CD4-positive, alpha-beta T cell treated with Interleukin-4 for 1 hour (primary cell): ENCODE measurements at regions not wholly inside any gene's neighbourhood (a gene's known extent, or its start where the extent isn't known, plus 50 kb on each side); places are given as distances from the start of the nearest gene placed in this dataset.

Experiments
- DNase-seq, 2 donors: peaks; one replicate each; pipeline ENCODE4 v3.0.0-alpha.2; 2020 to 2022

DNA sequence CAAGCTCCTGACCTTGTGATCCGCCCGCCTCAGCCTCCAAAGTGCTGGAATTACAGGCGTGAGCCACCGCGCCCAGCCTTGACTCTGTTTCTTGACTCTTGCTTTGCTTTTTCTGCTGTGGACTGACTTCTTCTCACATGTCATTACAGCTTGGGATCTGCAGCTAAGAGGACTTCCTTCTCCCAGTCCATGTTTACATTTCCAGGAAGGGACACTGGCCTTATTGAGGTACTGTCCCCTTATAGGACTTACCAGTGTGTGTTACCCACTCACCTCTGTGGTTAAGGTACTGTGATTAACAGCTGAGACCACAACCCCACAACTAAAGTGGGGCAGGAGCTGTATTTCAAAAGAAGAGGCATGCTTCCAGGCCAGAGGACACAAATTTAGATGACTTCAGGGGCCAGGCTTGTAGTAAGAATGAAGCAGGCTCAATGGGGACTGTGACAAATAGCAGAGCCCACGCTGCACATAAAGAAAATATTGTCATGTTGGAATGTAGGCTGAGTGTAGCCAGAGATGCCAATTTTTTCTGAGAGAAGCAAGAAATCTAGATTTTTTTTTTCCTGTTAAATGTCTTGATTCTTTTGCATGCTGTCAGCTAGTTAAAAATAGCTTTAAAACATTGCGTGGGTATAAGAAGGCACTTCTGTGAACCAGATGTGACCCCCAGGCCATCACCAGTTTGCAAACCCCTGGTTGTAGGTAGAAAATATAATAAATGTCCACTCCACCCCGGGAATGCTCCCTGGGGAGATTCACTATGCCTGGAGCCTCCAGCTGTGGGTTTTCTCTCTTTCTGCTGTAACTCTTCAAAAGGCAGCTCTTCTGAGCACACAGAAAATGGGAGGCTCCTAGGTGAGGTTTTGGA, 75.0 kb downstream of the PTPDC1 start:
- DNase-seq = no peak

DNA sequence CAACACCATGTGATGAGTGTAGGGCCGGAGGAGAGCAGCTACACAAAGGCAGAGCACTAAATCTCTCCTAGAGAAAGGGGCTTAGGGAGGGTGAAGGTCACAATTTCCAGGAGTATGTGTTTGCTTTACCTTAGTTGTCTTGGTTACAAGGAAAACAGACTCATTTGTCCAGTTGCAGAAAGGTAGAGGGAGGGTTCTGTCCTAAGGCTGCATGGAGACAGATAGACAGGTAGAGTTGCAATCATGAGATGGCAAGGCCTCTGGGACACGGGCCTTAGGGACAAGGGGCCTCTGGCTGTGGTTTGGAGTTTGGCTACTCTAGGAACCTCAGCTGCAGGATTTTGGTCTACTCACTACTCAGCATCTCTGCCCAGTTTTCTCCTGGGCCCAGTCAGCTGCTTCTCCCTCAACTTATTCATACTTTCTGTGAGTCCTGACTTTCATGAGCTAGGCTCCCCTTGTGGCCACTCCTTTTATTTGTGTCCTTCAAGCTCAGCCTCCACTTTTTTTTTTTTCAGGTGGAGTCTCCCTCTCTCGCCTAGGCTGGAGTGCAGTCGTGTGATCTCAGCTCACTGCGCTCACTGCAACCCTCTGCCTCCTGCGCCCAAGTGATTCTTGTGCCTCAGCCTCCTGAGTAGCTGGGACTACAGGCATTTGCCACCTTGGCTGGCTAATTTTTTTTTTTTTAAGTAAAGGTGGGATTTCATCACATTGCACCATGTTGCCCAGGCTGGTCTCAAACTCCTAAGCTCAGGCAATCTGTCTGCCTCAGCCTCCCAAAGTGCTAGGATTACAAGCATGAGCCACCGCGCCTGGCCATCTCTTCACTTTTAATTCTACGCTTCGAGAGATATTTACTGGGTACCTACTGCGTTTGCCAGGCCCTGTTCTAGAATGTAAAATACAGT, 76.6 kb downstream of the PTPDC1 start:
- no peak for DNase-seq

DNA sequence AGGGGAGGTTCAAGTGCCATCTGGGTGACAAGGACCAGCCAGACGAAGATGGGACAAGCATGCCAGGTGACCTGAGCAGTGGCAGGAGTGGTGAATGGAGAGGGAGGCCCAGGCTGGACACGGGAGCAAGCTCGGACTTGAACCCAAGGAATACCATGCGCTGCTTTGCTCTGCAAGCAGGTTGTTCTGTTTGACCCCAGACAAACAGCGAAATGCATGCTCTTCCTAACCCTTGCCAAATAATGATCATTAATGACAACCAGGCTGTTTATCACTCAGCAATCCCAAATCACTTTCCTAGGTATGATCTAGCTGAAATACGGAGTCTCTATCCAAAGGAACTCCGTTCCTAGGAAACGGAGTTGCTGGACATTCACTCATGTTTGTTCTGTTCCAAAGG, 77.4 kb downstream of the PTPDC1 start:
- no peak for DNase-seq

DNA sequence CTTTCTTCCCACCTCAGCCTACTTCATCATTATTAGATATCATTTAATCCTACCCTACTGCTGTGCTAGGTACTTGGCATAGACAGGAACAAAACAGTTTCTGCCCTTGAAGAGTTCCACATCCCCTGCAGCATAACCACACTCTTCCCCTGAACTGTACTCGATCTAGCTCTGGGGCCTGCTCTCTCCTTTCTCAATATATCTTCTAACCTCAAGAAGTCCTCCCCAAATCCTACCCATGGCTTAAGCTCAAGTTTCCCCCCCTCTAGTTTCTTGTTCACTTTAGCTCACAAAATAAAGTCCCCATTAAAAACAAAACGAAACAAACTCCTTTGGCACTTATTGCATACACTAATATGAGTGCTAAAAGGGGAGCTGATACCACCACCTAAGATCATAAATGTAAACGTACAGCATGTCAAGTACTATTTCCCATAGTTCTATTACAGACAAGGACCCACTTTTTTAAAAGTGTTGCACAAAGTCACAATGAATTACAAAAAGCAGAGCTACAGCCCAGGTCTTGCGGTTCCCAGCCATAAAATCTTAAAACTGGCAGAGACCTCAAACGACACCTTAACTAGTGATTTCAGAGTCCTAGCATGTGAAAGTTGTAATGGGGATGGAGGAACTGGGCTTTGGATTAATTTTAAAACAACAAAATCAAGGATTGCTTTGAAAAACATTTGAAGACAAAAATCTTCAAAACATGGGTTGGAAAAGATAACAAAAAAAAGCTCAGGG, 80.7 kb downstream of the PTPDC1 start:
- no peak for DNase-seq

DNA sequence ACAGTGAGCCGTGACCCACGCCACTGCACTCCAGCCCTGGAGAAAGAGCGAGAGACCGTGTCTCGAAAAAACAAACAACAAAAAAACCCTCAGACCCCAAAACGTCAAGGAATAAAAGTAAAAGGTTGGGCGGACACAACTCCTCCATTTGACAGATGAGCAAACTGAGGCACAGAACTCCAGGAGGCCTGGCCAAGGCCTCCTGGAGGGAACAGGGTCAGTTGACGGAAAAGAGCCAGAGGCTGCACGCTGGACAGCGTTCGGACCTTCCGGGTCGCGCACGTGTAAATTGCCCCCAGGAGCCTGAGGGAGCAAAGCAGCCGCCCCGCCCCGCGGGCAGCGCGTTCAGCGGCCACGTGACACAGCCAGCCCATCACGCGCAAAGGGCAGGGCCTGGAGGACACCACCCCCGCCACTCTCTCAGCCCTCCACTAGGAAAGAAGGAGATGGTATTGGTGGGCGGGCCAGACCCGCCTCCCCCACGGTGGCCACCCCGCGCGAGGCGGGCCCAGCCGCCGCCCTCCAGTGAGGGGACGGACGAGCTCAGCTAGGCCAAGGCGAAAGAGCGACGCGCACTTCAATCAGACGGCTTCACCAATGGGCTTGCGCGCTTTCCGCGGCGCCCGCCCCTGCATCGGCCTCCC, 81.5 kb downstream of the PTPDC1 start:
- peak; percentile 98 to 99 for DNase-seq

DNA sequence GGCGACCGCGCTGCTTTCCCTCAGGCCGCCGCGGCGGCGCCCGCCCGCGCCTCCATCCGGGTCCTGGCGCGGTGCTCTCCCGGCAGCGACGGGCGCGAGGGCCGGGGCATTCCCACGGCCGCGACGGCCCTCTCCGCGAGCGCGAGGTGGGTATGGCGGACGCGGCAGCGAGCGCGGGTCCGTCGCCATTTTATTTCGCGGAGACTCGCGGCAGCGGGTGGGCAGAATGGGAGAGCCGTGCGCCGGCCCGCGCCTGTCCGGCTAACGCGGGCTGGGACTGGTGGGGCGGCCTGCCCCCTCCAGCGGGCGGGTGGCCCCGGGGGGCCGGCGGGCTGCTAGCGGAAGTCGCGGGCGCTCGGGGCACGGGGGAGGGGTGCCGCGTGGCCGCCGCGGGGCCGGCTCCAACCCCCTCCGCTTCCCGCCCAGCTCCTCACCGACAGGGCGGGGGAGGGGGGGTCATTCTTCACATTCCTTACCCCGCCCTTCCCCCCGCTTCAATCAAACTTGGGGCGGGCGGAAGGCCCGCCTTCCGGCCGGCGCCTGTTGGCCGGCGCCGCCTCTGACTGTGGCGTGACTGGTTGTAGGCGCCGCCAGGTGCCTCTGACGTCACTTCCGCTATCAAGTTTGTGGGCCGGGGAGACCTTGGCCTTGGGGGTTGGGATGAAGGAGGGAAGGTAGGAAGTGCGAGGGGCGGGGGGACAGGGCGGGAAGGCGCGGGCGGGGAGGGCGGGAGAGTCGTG, 82.1 kb downstream of the PTPDC1 start:
- peak; percentile 96 to 97 for DNase-seq

DNA sequence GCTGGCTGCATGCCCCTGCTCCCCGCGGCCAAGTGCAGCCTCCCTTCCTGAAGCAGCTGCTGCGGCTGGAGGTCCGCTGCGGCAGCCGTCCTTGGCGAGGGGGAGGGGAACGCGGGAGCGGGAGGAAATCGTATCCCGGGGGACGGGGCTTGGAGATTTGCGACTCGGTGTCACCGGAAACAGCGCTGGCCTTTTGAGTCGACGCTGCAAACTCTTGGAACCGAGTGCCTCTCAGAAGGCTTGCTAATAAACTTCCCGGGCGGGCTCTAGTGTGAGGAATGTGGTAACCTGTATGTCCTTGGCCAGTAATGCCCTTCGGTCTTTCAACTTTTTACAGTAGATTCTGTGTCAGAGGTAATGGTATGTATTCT, 82.7 kb downstream of the PTPDC1 start:
- no peak for DNase-seq

DNA sequence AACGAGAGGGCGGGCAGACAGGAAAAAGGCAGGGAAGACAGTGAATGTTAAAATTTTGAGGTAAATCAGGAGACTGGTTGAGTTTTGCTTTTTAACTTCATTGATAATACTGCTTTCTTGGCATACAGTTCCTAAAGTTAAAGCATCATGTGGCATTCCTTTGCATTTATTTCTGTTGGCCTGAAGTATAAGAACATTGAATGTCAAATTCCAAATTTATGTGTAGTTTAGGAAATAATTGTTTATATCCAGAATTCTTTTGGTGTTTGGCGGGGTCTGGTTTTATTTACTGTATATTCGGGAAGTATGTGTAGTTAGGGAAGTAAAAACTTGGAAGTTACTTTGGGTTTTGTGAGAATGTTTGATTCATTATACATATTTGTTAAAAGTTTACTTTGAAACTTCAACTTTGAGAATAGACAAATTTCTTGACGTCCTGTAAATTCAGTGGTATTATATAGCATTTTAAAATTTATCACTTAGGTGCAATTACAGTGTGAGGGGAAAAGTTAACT, 83.2 kb downstream of the PTPDC1 start:
- DNase-seq = no peak

DNA sequence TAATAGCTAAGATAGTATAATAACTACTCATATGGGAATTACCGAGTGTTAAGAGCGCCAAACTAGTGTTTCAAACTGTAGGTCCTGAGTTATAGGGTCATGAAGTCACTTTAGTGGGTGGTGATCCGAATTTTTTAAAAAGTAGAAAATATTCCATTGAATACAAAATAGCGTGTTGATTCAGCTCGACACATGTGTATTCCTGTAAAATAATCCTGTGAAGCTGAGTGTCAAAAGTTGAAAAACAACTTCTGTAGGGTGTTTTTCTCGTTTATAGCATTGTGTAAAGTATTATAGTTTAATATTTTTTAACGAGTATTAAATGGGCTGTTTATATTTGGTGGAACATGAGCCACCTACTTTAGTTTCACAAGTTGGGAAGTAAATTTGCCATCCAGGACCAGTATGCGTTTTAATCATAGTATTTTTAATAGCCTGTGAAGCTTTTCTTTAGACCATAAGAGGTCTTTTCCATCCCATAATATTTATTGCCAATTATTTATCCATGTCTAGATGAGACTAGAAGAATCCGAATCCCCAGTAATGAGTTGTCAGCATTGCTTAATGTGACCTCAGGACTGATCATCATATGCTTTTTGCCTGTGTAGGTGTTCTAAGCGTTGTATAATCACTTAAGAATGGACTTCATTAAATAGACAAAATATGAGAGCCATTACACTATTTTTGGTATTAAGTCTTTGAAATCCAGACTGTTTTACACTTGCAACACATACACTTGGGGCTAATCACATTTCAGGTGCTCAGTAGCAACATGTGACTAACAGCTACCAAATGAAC, 84.1 kb downstream of the PTPDC1 start:
- no peak for DNase-seq

DNA sequence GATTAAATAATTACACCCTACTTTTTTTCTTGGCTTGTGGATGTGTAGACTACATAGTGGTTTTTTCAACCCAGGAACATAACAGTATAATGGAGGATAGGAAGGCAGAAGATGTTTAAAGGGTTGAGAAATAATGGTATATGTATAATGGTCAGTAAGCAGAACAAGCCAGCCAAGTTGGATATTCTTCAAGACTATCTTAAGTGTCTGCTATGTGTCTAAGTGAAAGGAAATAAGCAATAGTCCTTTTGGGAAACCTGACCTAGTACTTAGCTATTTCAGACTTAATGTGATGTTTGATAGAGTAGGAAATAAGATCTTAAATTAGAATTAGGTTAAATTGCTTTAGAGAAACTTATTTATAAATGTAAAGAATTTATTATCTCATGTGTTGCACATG, 85.7 kb downstream of the PTPDC1 start:
- no peak for DNase-seq

DNA sequence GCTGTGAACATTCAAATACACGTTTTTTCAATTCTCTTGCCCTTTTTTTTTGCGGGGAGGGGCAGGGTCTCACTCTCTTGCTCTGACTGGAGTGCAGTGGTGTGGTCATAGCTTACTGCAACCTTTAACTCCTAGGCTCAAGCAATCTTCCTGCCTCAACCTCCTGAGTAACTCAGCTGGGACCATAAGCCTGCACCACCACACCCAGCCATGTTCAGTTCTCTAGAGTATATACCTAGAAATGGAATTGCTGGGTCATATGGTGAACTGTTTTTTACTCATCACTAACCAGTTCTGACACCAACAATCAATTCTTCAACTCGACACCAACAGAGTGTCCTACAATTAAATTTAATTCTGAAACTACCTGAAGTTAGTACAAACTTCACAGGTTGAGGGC, 85.5 kb upstream of the ZNF169 start:
- no peak for DNase-seq

DNA sequence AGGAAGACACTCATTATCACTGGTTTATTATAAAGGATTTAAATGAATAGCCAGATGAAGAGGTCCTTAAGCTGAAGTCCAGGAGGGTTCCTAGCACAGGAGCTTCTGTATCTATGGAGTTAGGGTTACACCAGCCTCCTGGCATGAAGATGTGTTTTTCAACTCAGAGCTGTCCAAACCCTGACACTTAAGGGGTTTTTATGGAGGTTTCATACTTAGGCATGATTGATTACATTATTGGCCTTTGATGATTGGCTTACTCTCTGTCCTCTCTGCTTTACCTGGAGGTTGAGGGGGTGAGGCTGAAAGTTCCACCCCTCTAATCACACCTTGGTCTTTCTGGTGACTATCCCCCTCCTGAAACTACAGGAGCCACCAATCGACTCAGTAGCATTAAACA, 84.9 kb upstream of the ZNF169 start:
- no peak for DNase-seq

DNA sequence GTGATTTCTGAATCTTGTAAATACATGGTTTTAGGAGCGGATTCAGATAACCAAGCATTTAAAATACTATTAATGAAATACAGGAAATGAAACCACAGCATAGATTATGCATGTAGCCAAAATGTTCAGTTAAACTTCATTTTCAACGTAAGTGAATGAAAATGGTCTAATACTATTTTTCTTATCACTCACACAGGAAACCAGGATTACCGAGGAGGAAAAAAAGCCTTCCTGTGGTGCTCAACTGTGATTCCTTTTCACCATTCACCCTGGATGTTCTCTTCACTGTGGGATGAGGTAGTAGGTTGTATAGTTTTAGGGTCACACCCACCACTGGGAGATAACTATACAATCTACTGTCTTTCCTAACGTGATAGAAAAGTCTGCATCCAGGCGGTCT, 83.4 kb upstream of the ZNF169 start:
- no peak for DNase-seq

DNA sequence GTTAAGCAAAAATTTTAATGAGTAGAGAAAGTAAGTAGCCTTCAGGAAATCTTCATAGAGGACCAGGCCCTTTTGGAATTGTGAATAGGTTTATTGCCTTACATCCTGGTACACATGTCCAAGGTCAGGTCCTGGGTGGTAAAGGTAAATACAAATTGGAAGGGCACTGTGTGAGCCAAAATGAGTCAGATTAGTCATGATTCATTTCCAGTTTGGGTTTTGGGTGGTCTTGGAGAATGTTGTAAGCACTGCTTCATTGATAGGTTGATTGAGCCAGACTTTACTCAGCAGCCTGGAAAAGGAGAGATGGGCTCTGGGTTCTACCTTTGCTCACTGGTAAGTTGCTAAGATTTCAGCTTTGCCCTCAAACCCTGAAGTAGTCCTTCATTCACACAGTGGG, 82.5 kb upstream of the ZNF169 start:
- no peak for DNase-seq

DNA sequence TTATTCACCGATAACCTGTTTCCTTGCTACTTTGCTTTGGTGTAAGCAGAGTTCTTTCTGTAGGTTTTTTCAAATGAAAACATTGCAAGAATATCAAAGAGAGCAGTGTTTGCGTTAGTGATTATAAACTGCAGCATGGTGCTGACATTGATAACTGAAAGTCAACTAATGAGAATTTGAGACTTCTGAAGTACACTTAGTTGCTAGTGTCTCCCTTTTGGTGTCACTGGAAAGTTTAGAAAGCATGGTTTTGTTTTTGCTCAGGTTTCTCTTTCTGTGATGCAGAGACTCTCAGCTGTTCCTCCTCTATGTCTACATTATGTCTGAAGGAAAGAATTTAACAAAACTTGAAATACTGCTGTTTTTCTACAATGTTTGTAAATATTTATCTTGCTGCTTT, 80.2 kb upstream of the ZNF169 start:
- no peak for DNase-seq

DNA sequence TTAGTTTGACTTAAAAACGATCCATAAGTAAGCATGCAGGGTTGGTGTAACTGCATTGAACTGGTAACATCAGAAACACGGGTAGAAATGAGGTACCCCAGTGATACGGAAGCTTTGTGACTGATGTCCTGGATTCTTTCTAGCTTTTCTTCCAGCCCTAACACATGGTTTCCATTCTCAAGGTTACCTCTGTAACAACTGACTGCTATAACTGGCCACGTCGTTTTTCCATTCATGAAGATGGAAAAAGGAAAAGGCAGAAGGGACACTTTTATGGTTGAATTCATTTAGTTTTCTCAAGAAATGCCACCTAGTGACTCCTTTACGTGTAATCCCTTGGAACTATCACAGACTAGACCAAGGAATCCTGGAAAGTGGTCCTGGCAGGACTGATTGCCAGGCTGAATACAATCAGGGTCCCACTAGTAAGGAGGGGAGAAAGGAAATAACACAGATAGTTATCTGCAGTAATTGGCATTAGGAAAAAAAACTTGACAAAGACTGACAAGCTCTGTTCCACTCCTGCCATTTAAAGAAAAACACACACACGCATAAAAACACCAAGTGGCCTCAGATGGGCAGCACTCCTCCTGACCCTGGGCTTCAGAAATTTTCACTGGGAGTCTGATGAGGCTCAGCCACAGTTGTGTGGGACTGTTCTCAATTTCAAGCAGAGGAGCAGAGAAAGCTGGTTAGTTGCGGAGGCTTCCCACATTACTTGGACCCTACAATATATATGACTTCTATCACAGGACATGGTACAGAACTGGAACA, 77.5 kb upstream of the ZNF169 start:
- DNase-seq = no peak

DNA sequence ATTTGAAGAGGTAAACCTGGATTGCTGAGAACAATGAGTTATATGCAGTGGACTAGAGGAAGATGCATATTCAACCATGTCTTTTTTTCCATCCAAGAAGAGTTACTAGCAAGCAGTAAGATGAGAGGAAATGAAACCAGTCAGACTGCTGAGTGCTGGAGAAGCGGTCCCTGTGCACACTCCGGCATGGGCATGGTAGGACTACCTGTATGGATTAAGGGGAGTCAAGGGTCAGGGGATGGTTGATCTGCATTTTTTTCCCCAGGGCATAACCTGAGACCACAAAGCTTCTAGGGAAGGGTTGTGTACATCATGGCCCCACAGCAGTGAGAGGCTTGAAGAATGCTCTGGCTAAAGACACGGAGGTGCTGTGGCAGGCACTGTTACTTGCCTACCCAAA, 76.6 kb upstream of the ZNF169 start:
- DNase-seq = no peak

DNA sequence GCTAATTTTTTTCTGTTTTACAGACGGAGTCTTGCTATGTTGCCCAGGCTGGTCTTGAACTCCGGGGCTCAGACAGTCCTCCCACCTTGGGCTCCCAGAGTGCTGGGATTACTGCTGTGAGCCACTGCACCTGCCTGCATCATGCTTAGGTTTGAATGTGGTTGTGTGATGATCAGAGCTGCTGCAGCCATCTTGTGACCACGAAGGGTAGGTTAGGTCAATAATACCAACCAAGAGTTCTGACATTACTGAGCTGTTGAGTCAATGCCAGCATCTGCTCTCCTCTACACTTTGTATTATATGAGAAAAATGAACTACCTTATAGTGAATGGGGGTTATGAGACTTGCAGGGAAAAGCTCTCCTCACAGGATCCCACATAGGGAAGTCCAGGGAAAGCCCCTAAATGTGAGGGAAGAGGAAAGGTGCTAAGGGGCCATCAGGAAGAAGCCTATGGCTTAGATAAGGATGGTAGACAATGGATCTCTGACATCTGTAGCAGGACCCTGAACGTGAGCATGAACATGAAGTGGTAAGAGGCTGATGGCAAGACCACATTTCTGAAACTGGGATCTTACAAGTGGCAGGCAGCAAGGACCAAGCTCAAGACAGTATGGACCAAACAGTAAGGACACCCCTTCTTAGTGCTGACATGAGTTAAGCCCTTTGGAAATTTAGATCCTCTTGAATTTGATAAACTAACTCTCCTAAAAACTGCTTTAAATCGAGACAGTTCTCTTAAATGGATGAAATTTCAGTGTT, 75.7 kb upstream of the ZNF169 start:
- DNase-seq = no peak

DNA sequence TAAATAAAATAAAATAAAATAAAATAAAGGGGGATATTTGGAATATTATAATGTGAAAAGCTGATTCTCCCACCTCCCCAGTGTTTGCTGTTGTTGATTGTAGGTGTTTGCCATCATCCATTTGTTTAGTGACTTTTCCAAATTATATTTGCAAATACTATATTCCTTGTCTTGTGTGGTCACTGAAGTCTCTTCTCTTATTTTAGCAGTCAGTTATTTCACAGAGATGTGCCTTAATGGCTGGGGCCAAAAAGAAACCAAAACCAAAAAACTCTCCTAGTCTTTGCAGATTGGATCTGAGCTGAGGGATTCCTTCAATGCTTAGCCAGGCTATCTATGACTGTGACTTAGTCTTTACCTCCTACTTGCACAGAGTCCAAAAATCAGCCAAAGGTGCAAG, 70.9 kb upstream of the ZNF169 start:
- DNase-seq = no peak
